Activated CD8-positive, alpha-beta T cell treated with anti-CD3 and anti-CD28 coated beads for 36 hours (primary cell): ENCODE measurements at regions not wholly inside any gene's neighbourhood (a gene's known extent, or its start where the extent isn't known, plus 50 kb on each side); places are given as distances from the start of the nearest gene placed in this dataset.

Source experiments
- ATAC-seq: fragments of 200-7000 bp; cut with Tn5 transposase; one replicate; pipeline ENCODE4 v1.10.0; 2021; ENCODE audit warnings: mild to moderate bottlenecking, moderate library complexity
- CTCF ChIA-PET: fragments of 350-600 bp; sonication (Branson Sonifier 250); formaldehyde crosslinking; loops from one replicate; lab custom pipeline; 2021; ENCODE audit warnings: antibody characterized with exemption; lab: Charles Lee
- POLR2A ChIA-PET: fragments of 350-600 bp; sonication (Branson Sonifier 250); formaldehyde crosslinking; loops from one replicate; lab custom pipeline; 2021; ENCODE audit warnings: antibody characterized with exemption; lab: Charles Lee
- DNase-seq: peaks from one replicate; pipeline ENCODE4 v3.0.0-alpha.2; 2020
- H3K27ac Mint-ChIP-seq: one replicate; pipeline ENCODE4 v1.8.0; 2021; ENCODE audit warnings: mild to moderate bottlenecking, mixed read lengths
- H3K27me3 Mint-ChIP-seq: one replicate; pipeline ENCODE4 v1.8.0; 2021; ENCODE audit warnings: mixed read lengths
- H3K36me3 Mint-ChIP-seq: one replicate; pipeline ENCODE4 v1.8.0; 2021; ENCODE audit warnings: low read depth, mixed read lengths
- H3K4me1 Mint-ChIP-seq: one replicate; pipeline ENCODE4 v1.8.0; 2021; ENCODE audit warnings: low read depth, mixed read lengths
- H3K4me3 Mint-ChIP-seq: one replicate; pipeline ENCODE4 v1.8.0; 2021; ENCODE audit warnings: mild to moderate bottlenecking, moderate library complexity, mixed read lengths
- H3K9me3 Mint-ChIP-seq: one replicate; pipeline ENCODE4 v1.8.0; 2021; ENCODE audit warnings: mixed read lengths
- CTCF ChIP-seq: fragments of 200-600 bp; IDR thresholded peaks from one replicate; pipeline ENCODE4 v1.8.0; 2022; ENCODE audit warnings: antibody characterized with exemption, mild to moderate bottlenecking
- intact Hi-C: fragments of 100-400 bp; cut with micrococcal nuclease; formaldehyde crosslinking; loops from one replicate; pipeline ENCODE4 v1.10.0; 2022

GRCh38 chr6:55651015-55651414 lies 72.0 kb upstream of the HMGCLL1 start:
- intact Hi-C loops, result no loop called here
- Mint-ChIP-seq H3K9me3 (peaks cover 8% of the 10 kb centered on the region), H3K36me3 (no peaks in the 10 kb centered on the region), H3K27me3 (no peaks in the 10 kb centered on the region), H3K27ac (no peak overlapping the region), H3K4me3 (no peak overlapping the region), H3K4me1 (no peaks in the 10 kb centered on the region)
- TF ChIP-seq CTCF, result no peak
- DNase-seq, result no peak
- POLR2A ChIA-PET, result no interaction called here
- no peak for ATAC-seq
- CTCF ChIA-PET, result interaction anchor here (0.6 kb wide), 1 partner anchor 110 kb away, joined by 3 read pairs; no protein-coding TSS in a partner anchor

GRCh38 chr6:55643861-55644260 lies 64.9 kb upstream of the HMGCLL1 start:
- H3K9me3 Mint-ChIP-seq, result peaks cover 21% of the 10 kb centered on the region
- CTCF ChIA-PET, result no interaction called here
- no peaks in the 10 kb centered on the region for H3K36me3 Mint-ChIP-seq
- intact Hi-C loops, result no loop called here
- TF ChIP-seq CTCF, result no peak
- POLR2A ChIA-PET, result no interaction called here
- no peak for DNase-seq
- H3K27ac Mint-ChIP-seq, result no peak overlapping the region
- H3K27me3 Mint-ChIP-seq, result no peaks in the 10 kb centered on the region
- no peaks in the 10 kb centered on the region for H3K4me1 Mint-ChIP-seq
- ATAC-seq, result no peak
- H3K4me3 Mint-ChIP-seq, result no peak overlapping the region

- H3K27me3 Mint-ChIP-seq, result no peaks in the 10 kb centered on the region
- H3K9me3 Mint-ChIP-seq, result peaks cover 25% of the 10 kb centered on the region
- ChIA-PET POLR2A (no interaction called here), CTCF (no interaction called here)
- ATAC-seq (no peak), DNase-seq (no peak)
- no peak overlapping the region for H3K4me3 Mint-ChIP-seq
- H3K27ac Mint-ChIP-seq, result no peak overlapping the region
- intact Hi-C loops, result no loop called here
- no peaks in the 10 kb centered on the region for H3K36me3 Mint-ChIP-seq
- TF ChIP-seq CTCF, result no peak
- no peaks in the 10 kb centered on the region for H3K4me1 Mint-ChIP-seq
Observed at GRCh38 chr6:55642366-55642765, 63.4 kb upstream of the HMGCLL1 start.

GRCh38 chr6:55636406-55637102 lies 57.6 kb upstream of the HMGCLL1 start:
- Mint-ChIP-seq H3K4me1 (no peaks in the 10 kb centered on the region), H3K27ac (no peak overlapping the region), H3K9me3 (peaks cover 10% of the 10 kb centered on the region), H3K4me3 (no peak overlapping the region), H3K27me3 (no peaks in the 10 kb centered on the region), H3K36me3 (no peaks in the 10 kb centered on the region)
- CTCF ChIA-PET, result no interaction called here
- intact Hi-C loops, result no loop called here
- POLR2A ChIA-PET, result no interaction called here
- ATAC-seq (no peak), DNase-seq (no peak)
- no peak for TF ChIP-seq CTCF

- Mint-ChIP-seq H3K27me3 (no peaks in the 10 kb centered on the region), H3K36me3 (no peaks in the 10 kb centered on the region), H3K27ac (no peak overlapping the region), H3K4me1 (no peaks in the 10 kb centered on the region), H3K4me3 (no peak overlapping the region), H3K9me3 (peaks cover 15% of the 10 kb centered on the region)
- DNase-seq (no peak), ATAC-seq (no peak)
- ChIA-PET POLR2A (no interaction called here), CTCF (no interaction called here)
- intact Hi-C loops, result no loop called here
- no peak for TF ChIP-seq CTCF
Observed at GRCh38 chr6:55633471-55633870, 54.5 kb upstream of the HMGCLL1 start.
